ENCODE measurements at regions not wholly inside any gene's neighbourhood (a gene's known extent, or its start where the extent isn't known, plus 50 kb on each side); places are given as distances from the start of the nearest gene placed in this dataset.
A peak's percentile ranks its signal among the peaks of the same experiment; 100 is the strongest.

- TF ChIP-seq CTCF (IDR thresholded peaks at IDR 0.05; ENCODE audit: low read depth, low read length): no peak
- H3K4me3 ChIP-seq (replicated peaks in 1 of 2; ENCODE audit: low read depth in 2 of 2, low read length in 2 of 2): no peak overlapping the region
- DNase-seq (ENCODE audit: low read depth in 2 of 2): peak in 1 of 2 donors; percentile 66
Observed at GRCh38 chr5:52708463-52708862, 79.3 kb upstream of the ITGA1 start.

- no peak overlapping the region for H3K4me3 ChIP-seq (replicated peaks in 1 of 2; ENCODE audit: low read depth in 2 of 2, low read length in 2 of 2)
- no peak for TF ChIP-seq CTCF (IDR thresholded peaks at IDR 0.05; ENCODE audit: low read depth, low read length)
- DNase-seq (ENCODE audit: low read depth in 2 of 2): peak in 1 of 2 donors; percentile 80
Observed at GRCh38 chr5:52709167-52709925, 78.4 kb upstream of the ITGA1 start.

GRCh38 chr5:52710310-52710971 is 77.3 kb upstream of the ITGA1 start:
- no peak overlapping the region for H3K4me3 ChIP-seq (replicated peaks in 1 of 2; ENCODE audit: low read depth in 2 of 2, low read length in 2 of 2)
- DNase-seq (ENCODE audit: low read depth in 2 of 2): no peak
- TF ChIP-seq CTCF (IDR thresholded peaks at IDR 0.05; ENCODE audit: low read depth, low read length): no peak

GRCh38 chr5:52710972-52711596 is 76.6 kb upstream of the ITGA1 start:
- peak; percentile 28 to 49 for DNase-seq (ENCODE audit: low read depth in 2 of 2)
- H3K4me3 ChIP-seq (replicated peaks in 1 of 2; ENCODE audit: low read depth in 2 of 2, low read length in 2 of 2): no peak overlapping the region
- TF ChIP-seq CTCF (IDR thresholded peaks at IDR 0.05; ENCODE audit: low read depth, low read length): no peak

- no peak for DNase-seq (ENCODE audit: low read depth in 2 of 2)
- TF ChIP-seq CTCF (IDR thresholded peaks at IDR 0.05; ENCODE audit: low read depth, low read length): no peak
- H3K4me3 ChIP-seq (replicated peaks in 1 of 2; ENCODE audit: low read depth in 2 of 2, low read length in 2 of 2): no peak overlapping the region
Observed at GRCh38 chr5:52712354-52712753, 75.4 kb upstream of the ITGA1 start.

GRCh38 chr5:52725065-52725746 is 62.5 kb upstream of the ITGA1 start:
- TF ChIP-seq CTCF (IDR thresholded peaks at IDR 0.05; ENCODE audit: low read depth, low read length): no peak
- no peak overlapping the region for H3K4me3 ChIP-seq (replicated peaks in 1 of 2; ENCODE audit: low read depth in 2 of 2, low read length in 2 of 2)
- DNase-seq (ENCODE audit: low read depth in 2 of 2): peak; percentile 12 to 45
